ENCODE measurements at regions not wholly inside any gene's neighbourhood (a gene's known extent, or its start where the extent isn't known, plus 50 kb on each side); places are given as distances from the start of the nearest gene placed in this dataset.
"Not testable (repeated sequence)": the region's sequence is repeated elsewhere in the genome, so short reads cannot be mapped to it uniquely, and the experiment has no call there.

DNA sequence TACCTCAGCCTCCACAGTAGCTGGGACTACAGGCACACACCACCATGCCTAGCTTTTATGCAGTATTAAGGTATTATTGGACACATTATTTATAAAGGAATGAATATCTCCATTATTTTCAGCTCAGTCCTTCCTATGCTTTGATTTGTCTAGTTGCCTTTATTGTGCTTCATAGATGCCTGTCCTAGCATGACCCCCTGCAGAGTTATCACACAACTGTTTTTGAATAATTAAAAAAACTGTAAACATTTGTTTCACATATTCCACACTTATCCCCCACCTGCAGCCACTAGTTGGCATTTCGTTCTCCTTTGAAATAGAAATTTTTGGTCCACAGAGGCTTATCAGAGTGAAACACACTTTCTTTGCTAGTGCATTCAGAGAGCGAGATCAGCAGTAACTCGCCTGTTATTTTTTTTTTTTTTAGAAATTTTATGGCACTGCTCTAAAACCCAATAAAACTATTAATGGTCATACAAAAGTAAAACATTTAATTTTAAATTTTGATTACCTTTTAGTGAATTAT is 151.8 kb upstream of the RASA1 start:
- DNase-seq = no peak

GRCh38 chr5:87116825-87117512 is 150.7 kb upstream of the RASA1 start:
- no peak for DNase-seq

DNA sequence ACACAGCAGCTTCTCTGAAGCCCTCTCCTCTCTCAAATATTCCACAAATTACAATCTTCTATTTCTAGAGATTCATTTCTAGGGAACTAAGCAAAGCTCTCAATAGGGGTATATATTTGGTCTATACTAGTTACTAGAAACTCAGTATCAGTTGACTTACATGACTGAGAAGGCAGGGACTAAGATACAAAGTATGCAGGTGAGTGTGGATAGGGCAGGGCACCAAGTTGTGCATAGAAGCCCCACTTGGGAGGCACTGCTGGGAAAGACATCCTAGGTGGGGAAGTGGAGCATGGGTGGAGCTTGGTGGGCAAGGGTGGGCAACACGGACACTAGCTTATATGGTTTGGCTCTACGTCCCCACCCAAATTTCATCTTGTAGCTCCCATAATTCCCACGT is 148.1 kb upstream of the RASA1 start:
- DNase-seq = no peak

DNA sequence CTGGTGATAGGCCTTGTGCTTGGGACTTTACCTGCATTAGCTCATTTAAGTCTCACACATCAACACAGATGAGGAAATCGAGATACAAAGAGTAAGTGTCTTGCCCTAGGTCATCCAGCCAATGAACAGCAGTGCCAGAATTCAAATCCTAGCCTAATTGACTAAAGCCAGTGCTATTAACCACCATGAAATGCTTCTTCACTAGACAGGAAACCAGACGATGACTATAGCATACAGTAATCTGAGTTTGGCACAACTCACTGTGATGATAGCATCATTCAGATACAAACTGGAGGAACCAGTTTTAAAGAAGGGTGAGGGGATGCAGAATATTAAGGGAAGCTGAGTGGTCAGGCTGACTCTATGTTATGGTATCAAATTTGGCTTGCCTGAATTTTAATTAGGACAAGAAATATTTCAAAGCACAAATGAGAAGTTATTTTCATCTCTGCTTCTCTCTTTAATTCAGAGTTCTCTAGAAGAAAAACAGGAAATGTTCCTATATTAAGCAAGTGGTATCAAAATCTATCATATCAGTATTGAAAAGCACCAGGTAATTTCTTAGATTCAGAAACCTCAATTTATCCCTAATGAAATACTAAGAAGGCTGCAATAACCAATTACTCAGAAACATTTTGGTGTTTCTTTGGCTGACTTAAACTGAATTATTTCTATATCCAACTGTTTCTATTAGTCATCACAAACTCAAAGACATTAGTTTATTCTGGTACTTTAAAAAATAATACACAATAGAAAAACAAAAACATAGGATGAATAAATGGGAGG is 147.0 kb upstream of the RASA1 start:
- no peak for DNase-seq

GRCh38 chr5:87121304-87122150 is 146.2 kb upstream of the RASA1 start:
- DNase-seq = no peak

GRCh38 chr5:87122151-87122977 is 145.3 kb upstream of the RASA1 start:
- DNase-seq = no peak

- no peak for DNase-seq
Measured at GRCh38 chr5:87125766-87126165, 141.9 kb upstream of the RASA1 start.

GRCh38 chr5:87126869-87127268 is 140.8 kb upstream of the RASA1 start:
- no peak for DNase-seq

DNA sequence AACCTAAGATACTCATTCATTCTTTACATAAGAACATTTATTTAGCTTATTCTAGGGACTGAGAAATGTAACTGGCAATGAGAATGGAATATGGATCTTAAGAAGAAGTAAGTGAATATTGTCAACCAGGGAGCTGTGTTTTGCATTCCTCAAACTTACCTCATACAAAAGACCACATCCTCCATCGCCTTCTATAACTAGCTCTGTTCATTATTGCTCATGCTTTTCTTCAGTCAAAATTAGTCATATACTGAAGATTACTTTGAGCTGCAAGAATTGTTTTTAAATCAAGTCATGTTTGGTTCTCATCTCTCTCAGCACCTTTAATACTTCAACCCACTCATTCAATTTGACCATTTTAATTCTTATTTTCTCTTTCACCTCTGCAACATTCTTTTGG is 140.3 kb upstream of the RASA1 start:
- DNase-seq = no peak

GRCh38 chr5:87127956-87128687 is 139.6 kb upstream of the RASA1 start:
- DNase-seq = no peak

- DNase-seq = no peak
Measured at GRCh38 chr5:87129046-87129445, 138.6 kb upstream of the RASA1 start.

DNA sequence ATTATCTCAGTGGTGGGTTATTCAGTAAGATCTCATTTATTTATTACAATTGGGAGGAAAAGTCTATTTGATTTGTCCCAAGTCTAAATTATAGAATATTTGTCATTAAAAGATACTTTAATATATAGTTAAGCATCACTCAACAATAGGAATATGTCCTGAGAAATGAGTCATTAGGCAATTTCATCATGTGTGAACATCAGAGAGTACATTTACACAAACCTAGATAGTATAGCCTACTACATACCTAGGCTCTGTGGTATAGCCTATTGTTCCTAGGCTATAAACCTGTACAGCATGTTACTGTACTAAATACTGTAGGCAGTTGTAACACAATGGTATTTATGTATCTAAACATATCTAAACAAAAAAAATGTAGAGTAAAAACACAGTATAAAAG is 135.0 kb upstream of the RASA1 start:
- DNase-seq = no peak

- not testable (repeated sequence) for DNase-seq
Measured at GRCh38 chr5:87134513-87134912, 133.2 kb upstream of the RASA1 start.

GRCh38 chr5:87136096-87136495 is 131.6 kb upstream of the RASA1 start:
- DNase-seq = no peak

DNA sequence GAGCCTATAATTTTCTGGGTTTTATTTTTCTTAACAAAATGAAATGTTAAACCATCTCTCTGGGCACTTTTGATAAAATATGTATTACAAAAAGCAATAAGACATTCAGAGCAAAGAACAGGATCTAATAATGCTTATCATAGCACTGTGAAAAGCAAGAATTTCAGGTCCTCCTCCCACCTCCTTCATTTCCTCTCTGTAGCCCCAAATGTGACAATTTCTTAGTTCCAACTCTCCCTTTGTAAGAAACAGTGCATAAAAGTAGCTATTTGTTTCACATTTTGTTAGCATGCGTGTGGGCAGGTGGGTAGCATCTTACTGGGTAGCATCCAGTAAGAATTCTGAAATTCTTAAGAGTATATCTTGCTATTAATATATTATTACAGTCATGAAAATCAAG is 130.9 kb upstream of the RASA1 start:
- no peak for DNase-seq

- DNase-seq = no peak
Measured at GRCh38 chr5:87137283-87137682, 130.4 kb upstream of the RASA1 start.

- DNase-seq = no peak
Measured at GRCh38 chr5:87138091-87138805, 129.4 kb upstream of the RASA1 start.

- DNase-seq = no peak
Measured at GRCh38 chr5:87139795-87140194, 127.9 kb upstream of the RASA1 start.

GRCh38 chr5:87141544-87141943 is 126.1 kb upstream of the RASA1 start:
- DNase-seq = no peak

GRCh38 chr5:87145853-87146252 is 121.8 kb upstream of the RASA1 start:
- not testable (repeated sequence) for DNase-seq

- no peak for DNase-seq
Measured at GRCh38 chr5:87147441-87147840, 120.2 kb upstream of the RASA1 start.
